Endothelial cell (in vitro differentiated cells): ENCODE measurements at regions not wholly inside any gene's neighbourhood (a gene's known extent, or its start where the extent isn't known, plus 50 kb on each side); places are given as distances from the start of the nearest gene placed in this dataset.

Experiments used
- DNase-seq: peaks from one replicate; pipeline ENCODE4 v3.0.0; 2021; ENCODE audit warnings: low spot score
- H3K27ac Mint-ChIP-seq: one replicate; pipeline ENCODE4 v1.8.0; 2021; ENCODE audit warnings: mixed read lengths, inconsistent platforms; ENCODE audit not compliant: unreplicated experiment
- H3K27me3 Mint-ChIP-seq: one replicate; pipeline ENCODE4 v1.8.0; 2021; ENCODE audit warnings: mild to moderate bottlenecking, moderate library complexity, mixed read lengths, inconsistent platforms; ENCODE audit not compliant: unreplicated experiment
- H3K36me3 Mint-ChIP-seq: one replicate; pipeline ENCODE4 v1.8.0; 2021; ENCODE audit warnings: mild to moderate bottlenecking, low read depth, mixed read lengths, inconsistent platforms; ENCODE audit not compliant: unreplicated experiment
- H3K4me1 Mint-ChIP-seq: one replicate; pipeline ENCODE4 v1.8.0; 2021; ENCODE audit warnings: mild to moderate bottlenecking, mixed read lengths, inconsistent platforms; ENCODE audit not compliant: unreplicated experiment
- H3K4me3 Mint-ChIP-seq: one replicate; pipeline ENCODE4 v1.8.0; 2021; ENCODE audit warnings: mild to moderate bottlenecking, mixed read lengths, inconsistent platforms; ENCODE audit not compliant: unreplicated experiment
- H3K9me3 Mint-ChIP-seq: one replicate; pipeline ENCODE4 v1.8.0; 2021; ENCODE audit warnings: mixed read lengths, inconsistent platforms; ENCODE audit not compliant: unreplicated experiment
- TF ChIP-seq, protein P1 (sequence below): fragments of 200-600 bp; sonication (generic); IDR thresholded peaks from one replicate; pipeline ENCODE4 v1.5.0; 2021; ENCODE audit warnings: antibody characterized with exemption; ENCODE audit not compliant: unreplicated experiment

- Mint-ChIP-seq H3K27me3 (no peaks in the 10 kb centered on the region), H3K27ac (no peak overlapping the region), H3K9me3 (no peaks in the 10 kb centered on the region), H3K4me1 (no peaks in the 10 kb centered on the region), H3K4me3 (no peak overlapping the region), H3K36me3 (no peaks in the 10 kb centered on the region)
- TF ChIP-seq, protein P1, sequence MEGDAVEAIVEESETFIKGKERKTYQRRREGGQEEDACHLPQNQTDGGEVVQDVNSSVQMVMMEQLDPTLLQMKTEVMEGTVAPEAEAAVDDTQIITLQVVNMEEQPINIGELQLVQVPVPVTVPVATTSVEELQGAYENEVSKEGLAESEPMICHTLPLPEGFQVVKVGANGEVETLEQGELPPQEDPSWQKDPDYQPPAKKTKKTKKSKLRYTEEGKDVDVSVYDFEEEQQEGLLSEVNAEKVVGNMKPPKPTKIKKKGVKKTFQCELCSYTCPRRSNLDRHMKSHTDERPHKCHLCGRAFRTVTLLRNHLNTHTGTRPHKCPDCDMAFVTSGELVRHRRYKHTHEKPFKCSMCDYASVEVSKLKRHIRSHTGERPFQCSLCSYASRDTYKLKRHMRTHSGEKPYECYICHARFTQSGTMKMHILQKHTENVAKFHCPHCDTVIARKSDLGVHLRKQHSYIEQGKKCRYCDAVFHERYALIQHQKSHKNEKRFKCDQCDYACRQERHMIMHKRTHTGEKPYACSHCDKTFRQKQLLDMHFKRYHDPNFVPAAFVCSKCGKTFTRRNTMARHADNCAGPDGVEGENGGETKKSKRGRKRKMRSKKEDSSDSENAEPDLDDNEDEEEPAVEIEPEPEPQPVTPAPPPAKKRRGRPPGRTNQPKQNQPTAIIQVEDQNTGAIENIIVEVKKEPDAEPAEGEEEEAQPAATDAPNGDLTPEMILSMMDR, result no peak
- DNase-seq, result no peak
Observed at GRCh38 chr6:130655586-130655985, 171.6 kb upstream of the SMLR1 start.

DNA sequence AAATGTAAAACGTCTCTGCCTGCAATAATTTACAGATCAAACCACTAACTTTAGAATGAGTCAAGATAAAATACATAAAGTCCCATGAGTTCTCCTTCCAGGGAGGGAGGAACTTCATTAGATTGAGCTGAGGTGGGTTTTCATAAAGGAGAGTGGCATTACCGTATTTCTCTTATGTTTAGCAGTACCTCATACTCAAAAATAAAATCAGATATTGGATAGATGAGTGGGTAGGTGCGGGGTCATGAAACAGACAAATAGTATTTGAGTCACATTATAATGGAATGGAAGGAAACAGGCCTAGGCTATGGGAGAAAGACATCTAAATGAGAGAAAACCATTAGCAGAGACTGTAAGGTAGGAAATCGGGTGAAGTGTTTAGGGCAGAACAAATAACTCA is 166.1 kb upstream of the SMLR1 start:
- TF ChIP-seq, protein P1, result no peak
- no peaks in the 10 kb centered on the region for H3K4me1 Mint-ChIP-seq
- H3K9me3 Mint-ChIP-seq, result no peaks in the 10 kb centered on the region
- no peak overlapping the region for H3K4me3 Mint-ChIP-seq
- H3K27ac Mint-ChIP-seq, result no peak overlapping the region
- H3K27me3 Mint-ChIP-seq, result peaks cover 2% of the 10 kb centered on the region
- H3K36me3 Mint-ChIP-seq, result no peaks in the 10 kb centered on the region
- DNase-seq, result no peak

- H3K4me3 Mint-ChIP-seq, result no peak overlapping the region
- no peak for DNase-seq
- H3K27me3 Mint-ChIP-seq, result peaks cover 2% of the 10 kb centered on the region
- no peaks in the 10 kb centered on the region for H3K9me3 Mint-ChIP-seq
- no peaks in the 10 kb centered on the region for H3K4me1 Mint-ChIP-seq
- TF ChIP-seq, protein P1, result no peak
- H3K36me3 Mint-ChIP-seq, result peaks cover 4% of the 10 kb centered on the region
- H3K27ac Mint-ChIP-seq, result no peak overlapping the region
Observed at GRCh38 chr6:130666786-130667185, 160.4 kb upstream of the SMLR1 start.

DNA sequence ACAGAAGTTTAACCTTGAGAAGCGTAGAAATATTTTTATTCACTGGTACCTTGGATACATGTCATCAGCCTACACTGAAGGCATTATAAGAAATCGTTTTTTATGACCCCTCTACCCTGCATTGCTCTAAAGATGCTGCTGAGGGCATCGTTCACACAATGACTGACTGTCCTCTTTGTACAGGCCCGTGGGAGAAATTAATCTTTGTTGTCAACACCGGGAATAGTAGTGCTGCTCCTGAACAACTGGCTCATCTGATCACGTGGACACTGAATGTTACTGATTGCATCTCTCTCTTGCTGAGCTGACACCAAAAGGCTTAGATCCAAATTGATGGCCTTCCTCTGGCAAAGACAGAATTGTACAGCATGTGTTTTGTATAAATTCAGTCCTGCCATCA is 157.1 kb upstream of the SMLR1 start:
- H3K27ac Mint-ChIP-seq, result no peak overlapping the region
- peaks cover 4% of the 10 kb centered on the region for H3K36me3 Mint-ChIP-seq
- H3K4me3 Mint-ChIP-seq, result no peak overlapping the region
- no peaks in the 10 kb centered on the region for H3K9me3 Mint-ChIP-seq
- H3K4me1 Mint-ChIP-seq, result no peaks in the 10 kb centered on the region
- DNase-seq, result no peak
- peaks cover 2% of the 10 kb centered on the region for H3K27me3 Mint-ChIP-seq
- TF ChIP-seq, protein P1, result no peak

DNA sequence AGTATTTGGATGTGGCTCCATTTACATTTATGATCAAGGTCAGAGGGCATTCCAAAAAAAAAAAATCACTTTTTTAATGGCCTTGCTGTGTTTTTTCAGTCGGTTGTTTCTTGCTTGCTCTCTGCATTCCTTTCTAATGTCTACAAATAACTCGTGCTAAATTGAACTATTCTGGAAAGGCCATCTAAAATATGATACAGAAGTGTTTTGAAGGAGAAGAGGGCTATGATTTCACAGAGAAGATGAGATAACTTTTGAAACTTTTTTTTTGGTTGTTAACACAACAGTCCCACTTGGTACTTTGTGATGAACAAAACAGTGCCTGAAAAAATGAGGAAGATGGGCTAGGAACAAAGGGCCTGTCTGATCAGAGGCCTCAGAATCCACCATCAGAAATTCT is 156.1 kb upstream of the SMLR1 start:
- H3K4me1 Mint-ChIP-seq, result no peaks in the 10 kb centered on the region
- TF ChIP-seq, protein P1, result no peak
- H3K27ac Mint-ChIP-seq, result no peak overlapping the region
- no peaks in the 10 kb centered on the region for H3K9me3 Mint-ChIP-seq
- peaks cover 4% of the 10 kb centered on the region for H3K36me3 Mint-ChIP-seq
- DNase-seq, result no peak
- H3K4me3 Mint-ChIP-seq, result no peak overlapping the region
- no peaks in the 10 kb centered on the region for H3K27me3 Mint-ChIP-seq
